ENCODE measurements at regions not wholly inside any gene's neighbourhood (a gene's known extent, or its start where the extent isn't known, plus 50 kb on each side); places are given as distances from the start of the nearest gene placed in this dataset.

DNA sequence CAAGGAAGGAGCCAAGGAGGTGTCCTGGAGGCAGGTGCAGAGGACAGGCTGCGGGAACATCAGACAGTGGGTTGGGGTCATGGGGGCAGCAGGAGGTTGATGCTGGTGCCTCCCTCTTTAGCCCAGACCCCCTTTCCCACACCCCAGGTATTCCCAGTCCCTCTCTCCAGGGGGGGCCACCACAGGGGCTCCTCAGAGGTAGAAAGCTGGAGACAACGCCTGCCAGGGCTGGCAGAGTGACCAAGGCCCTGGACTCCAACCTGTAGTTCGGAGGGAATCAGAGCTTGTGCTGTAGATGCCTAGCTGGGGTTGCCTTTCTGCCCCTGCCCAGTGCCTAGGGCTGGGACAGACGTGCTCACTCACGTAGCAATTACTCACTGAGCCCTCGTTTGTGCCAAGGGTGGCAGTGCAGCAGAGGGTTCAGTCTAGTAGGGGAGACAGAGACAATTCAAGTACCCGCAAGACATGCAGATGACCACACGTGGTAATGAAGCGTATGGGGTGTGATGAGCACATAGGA lies 148.2 kb downstream of the PTPRU start:
- H3K4me3 ChIP-seq (ENCODE audit: low read length) = no peak overlapping the region
- no peaks in the 10 kb centered on the region for H3K27me3 ChIP-seq (ENCODE audit: control insufficient read depth, insufficient read depth, low read length)
- no peaks in the 10 kb centered on the region for H3K4me1 ChIP-seq (ENCODE audit: control insufficient read depth, low read depth, low read length)
- H3K9me3 ChIP-seq (ENCODE audit: control insufficient read depth, low read depth, low read length) = peaks cover 3% of the 10 kb centered on the region
- no peaks in the 10 kb centered on the region for H3K36me3 ChIP-seq (ENCODE audit: control insufficient read depth, low read depth, low read length)
- no peak overlapping the region for H3K27ac ChIP-seq (ENCODE audit: low read length)
- no peak overlapping the region for H3K9ac ChIP-seq (ENCODE audit: low read length)

DNA sequence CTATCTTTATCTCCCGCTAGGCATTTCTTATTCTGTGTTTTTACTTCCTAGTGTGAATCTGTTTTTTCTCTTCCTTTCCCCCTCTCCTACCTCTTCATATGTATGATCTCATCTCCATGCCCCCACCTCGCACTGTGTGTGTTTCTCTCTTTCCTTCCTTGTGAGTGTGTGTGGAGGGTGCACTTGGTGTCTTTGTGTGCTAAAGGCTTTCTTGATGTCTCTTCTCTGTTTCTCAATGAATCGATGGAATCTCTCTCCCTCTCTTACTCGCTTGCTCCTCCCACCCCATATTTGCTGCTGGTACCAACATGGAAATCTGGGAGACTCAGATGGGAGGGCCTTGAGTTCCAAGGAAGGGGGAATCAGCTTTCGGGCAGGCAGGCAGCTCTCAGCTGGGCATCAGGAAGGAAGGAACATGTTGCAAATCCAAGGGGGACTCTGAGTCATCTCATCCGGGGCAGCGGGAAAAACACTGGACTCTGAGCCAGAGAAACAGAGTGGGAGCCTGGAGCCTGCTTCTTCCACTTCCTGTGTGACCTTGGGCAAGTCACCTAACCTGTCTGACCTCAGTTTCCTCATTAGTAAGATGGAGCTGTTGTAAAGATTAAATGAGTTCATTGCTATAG lies 147.5 kb downstream of the PTPRU start:
- Histone ChIP-seq H3K27me3 (ENCODE audit: control insufficient read depth, insufficient read depth, low read length) (no peaks in the 10 kb centered on the region), H3K4me1 (ENCODE audit: control insufficient read depth, low read depth, low read length) (no peaks in the 10 kb centered on the region)

DNA sequence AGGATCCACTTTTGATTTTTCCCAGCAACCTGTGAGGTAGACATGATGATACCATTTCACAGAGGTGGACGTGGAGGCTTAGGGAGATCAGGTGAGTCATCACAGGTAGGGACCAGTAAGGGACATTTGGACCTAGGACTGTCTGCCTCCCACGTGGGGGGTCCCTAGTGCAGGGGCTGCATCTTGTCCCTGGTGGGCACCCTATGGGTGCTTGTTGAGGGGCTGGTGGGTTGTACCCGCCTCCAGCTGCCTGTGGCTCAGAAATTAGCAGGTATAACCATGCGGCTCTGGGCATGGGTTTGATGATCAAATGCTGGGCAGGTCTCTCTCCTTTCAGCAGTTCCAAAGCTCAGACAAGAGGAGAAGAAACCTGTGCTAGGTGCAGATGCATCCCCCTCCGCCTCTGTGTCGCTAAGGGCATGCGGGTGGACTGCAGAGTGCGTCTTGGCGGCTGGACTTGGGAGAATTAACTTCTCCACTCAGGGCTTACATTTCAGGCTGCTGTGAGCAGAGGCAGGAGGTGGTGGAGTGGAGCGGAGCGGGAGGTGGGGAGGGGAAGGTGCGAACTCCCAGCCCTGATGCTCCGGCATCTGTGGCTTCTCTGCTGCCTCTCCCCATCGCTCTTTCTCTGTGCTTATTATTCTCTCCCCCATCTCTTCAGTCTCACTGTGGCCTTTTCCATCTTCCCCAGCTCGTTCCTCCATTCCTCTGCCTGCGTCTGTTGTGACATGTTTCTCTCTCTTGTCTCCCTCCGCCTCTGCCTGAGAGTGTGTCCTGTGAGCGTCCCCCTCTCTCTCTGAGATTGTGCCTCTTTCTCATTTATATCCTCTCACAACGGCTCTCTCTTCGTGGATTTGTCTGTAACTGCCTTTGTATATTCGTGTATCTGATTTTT lies 146.8 kb downstream of the PTPRU start:
- no peaks in the 10 kb centered on the region for H3K27me3 ChIP-seq (ENCODE audit: control insufficient read depth, insufficient read depth, low read length)
- H3K4me1 ChIP-seq (ENCODE audit: control insufficient read depth, low read depth, low read length) = no peaks in the 10 kb centered on the region
- H3K36me3 ChIP-seq (ENCODE audit: control insufficient read depth, low read depth, low read length) = no peaks in the 10 kb centered on the region
- peaks cover 15% of the 10 kb centered on the region for H3K9me3 ChIP-seq (ENCODE audit: control insufficient read depth, low read depth, low read length)
- H3K9ac ChIP-seq (ENCODE audit: low read length) = no peak overlapping the region
- no peak overlapping the region for H3K4me3 ChIP-seq (ENCODE audit: low read length)
- no peak overlapping the region for H3K27ac ChIP-seq (ENCODE audit: low read length)

More for the DNA sequence above, 147.5 kb downstream of the PTPRU start:
- no peak overlapping the region for H3K27ac ChIP-seq (ENCODE audit: low read length)
- no peaks in the 10 kb centered on the region for H3K36me3 ChIP-seq (ENCODE audit: control insufficient read depth, low read depth, low read length)
- no peak overlapping the region for H3K4me3 ChIP-seq (ENCODE audit: low read length)
- no peak overlapping the region for H3K9ac ChIP-seq (ENCODE audit: low read length)
- peaks cover 8% of the 10 kb centered on the region for H3K9me3 ChIP-seq (ENCODE audit: control insufficient read depth, low read depth, low read length)

DNA sequence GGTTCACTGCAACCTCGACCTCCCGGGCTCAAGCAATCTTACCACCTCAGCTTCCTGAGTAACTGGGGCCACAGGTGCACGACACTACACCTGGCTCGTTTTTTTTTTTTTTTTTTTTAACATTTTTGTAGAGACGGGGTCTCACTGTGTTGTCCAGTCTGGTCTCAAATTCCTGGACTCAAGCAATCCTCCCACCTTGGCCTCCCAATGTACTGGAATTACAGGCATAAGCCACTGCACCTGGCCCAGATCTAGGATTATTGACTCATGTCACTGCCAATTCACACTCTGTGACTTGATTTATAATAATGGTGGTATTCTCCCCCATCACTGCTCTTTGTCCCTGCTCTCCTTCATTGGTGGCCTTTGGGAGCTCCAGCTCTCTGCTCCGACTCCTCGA lies 145.1 kb downstream of the PTPRU start:
- H3K27ac ChIP-seq (ENCODE audit: low read length) = no peak overlapping the region
- H3K36me3 ChIP-seq (ENCODE audit: control insufficient read depth, low read depth, low read length) = no peaks in the 10 kb centered on the region
- H3K4me3 ChIP-seq (ENCODE audit: low read length) = no peak overlapping the region
- H3K9ac ChIP-seq (ENCODE audit: low read length) = no peak overlapping the region
- H3K27me3 ChIP-seq (ENCODE audit: control insufficient read depth, insufficient read depth, low read length) = no peaks in the 10 kb centered on the region
- H3K4me1 ChIP-seq (ENCODE audit: control insufficient read depth, low read depth, low read length) = no peaks in the 10 kb centered on the region
- peaks cover 25% of the 10 kb centered on the region for H3K9me3 ChIP-seq (ENCODE audit: control insufficient read depth, low read depth, low read length)

DNA sequence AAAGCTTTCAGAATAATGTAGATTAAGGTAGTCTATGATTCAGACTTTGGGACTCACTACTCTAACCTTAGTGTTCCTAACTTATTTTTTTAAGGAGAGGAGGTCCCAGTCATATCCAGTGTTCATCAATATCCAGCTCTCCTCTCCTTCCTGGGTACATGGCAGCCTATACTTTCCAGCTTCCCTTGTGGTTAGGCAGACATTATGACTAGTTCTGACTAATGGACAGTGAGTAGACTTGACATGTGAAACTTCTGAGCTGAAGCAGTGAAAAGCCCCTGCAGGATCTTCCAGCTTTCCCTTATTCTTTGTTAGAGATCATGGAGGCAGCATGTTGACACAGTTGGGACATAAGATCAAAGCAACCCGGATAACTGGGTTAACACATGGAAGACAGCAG lies 144.2 kb downstream of the PTPRU start:
- Histone ChIP-seq H3K27me3 (ENCODE audit: control insufficient read depth, insufficient read depth, low read length) (no peaks in the 10 kb centered on the region), H3K36me3 (ENCODE audit: control insufficient read depth, low read depth, low read length) (no peaks in the 10 kb centered on the region), H3K4me1 (ENCODE audit: control insufficient read depth, low read depth, low read length) (no peaks in the 10 kb centered on the region), H3K9ac (ENCODE audit: low read length) (no peak overlapping the region), H3K4me3 (ENCODE audit: low read length) (no peak overlapping the region), H3K9me3 (ENCODE audit: control insufficient read depth, low read depth, low read length) (peaks cover 25% of the 10 kb centered on the region), H3K27ac (ENCODE audit: low read length) (no peak overlapping the region)

DNA sequence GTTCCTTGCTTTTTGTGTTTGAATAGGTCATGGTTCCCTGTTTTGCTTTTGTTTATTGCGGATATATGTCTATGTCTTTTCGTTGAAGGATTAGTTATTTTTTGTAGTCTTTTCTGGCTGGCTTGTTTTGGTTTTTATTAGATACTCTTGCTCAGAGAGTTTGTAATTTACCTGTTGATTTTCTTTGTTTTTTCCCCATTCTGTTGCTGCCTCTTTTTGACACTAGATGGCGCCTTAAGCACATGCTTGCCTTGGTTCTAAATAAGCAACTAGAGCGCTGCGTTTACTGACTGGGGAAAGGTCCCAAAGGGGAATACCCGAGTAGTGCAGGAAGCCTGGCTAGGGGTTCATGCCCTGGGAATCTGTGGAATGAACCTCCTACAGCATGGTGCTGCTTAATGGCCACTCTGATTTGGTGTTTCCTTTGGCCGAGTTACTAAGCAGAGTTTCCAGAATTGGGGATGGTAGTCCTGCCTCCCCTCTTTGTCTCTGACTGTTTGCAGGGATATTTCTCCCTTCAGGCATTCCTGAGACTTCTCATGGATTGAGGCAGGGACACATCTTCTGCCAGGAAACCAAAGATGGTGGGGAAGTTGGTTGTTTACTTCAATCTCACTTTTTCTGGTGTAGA lies 143.2 kb downstream of the PTPRU start:
- Histone ChIP-seq H3K4me1 (ENCODE audit: control insufficient read depth, low read depth, low read length) (no peaks in the 10 kb centered on the region), H3K9ac (ENCODE audit: low read length) (no peak overlapping the region), H3K4me3 (ENCODE audit: low read length) (no peak overlapping the region), H3K36me3 (ENCODE audit: control insufficient read depth, low read depth, low read length) (no peaks in the 10 kb centered on the region), H3K9me3 (ENCODE audit: control insufficient read depth, low read depth, low read length) (peaks cover 25% of the 10 kb centered on the region), H3K27ac (ENCODE audit: low read length) (no peak overlapping the region), H3K27me3 (ENCODE audit: control insufficient read depth, insufficient read depth, low read length) (no peaks in the 10 kb centered on the region)

Measured in iPS-18a (cell line).